Mesenchymal stem cell (in vitro differentiated cells and primary cell): ENCODE measurements at regions not wholly inside any gene's neighbourhood (a gene's known extent, or its start where the extent isn't known, plus 50 kb on each side); places are given as distances from the start of the nearest gene placed in this dataset.
A peak's percentile ranks its signal among the peaks of the same experiment; 100 is the strongest.

Experiments
- DNase-seq: peaks from one replicate; pipeline ENCODE4 v3.0.0-alpha.2; 2013
- H2AFZ ChIP-seq: one replicate; pipeline ENCODE4 v1.6.1; 2013; ENCODE audit warnings: low read depth, mild to moderate bottlenecking, control low read depth, inconsistent platforms, low read length, moderate library complexity
- H2AK5ac ChIP-seq: 2 replicates; pipeline ENCODE4 v1.6.1; 2013; ENCODE audit warnings: low read length, moderate library complexity, mild to moderate bottlenecking, inconsistent platforms; ENCODE audit not compliant: severe bottlenecking
- H2BK120ac ChIP-seq: one replicate; pipeline ENCODE4 v1.6.1; 2013; ENCODE audit warnings: low read depth, mild to moderate bottlenecking, inconsistent platforms, low read length, moderate library complexity
- H2BK12ac ChIP-seq, 2 experiments: one replicate each; pipeline ENCODE4 v1.6.1; 2013; ENCODE audit warnings: inconsistent platforms in 2 of 2, low read length in 2 of 2, mild to moderate bottlenecking in 2 of 2, moderate library complexity in 2 of 2, control low read depth in 1 of 2
- H2BK15ac ChIP-seq: one replicate; pipeline ENCODE4 v1.6.1; 2013; ENCODE audit warnings: mild to moderate bottlenecking, low read depth, inconsistent platforms; ENCODE audit not compliant: poor library complexity, severe bottlenecking
- H2BK5ac ChIP-seq: 2 replicates; pipeline ENCODE4 v1.6.1; 2013; ENCODE audit warnings: low read depth, mild to moderate bottlenecking, low read length, control low read depth, inconsistent platforms; ENCODE audit not compliant: poor library complexity, severe bottlenecking
- H3K14ac ChIP-seq, 2 experiments: one replicate each; pipeline ENCODE4 v1.6.1; 2013; ENCODE audit warnings: inconsistent platforms in 2 of 2, low read length in 2 of 2, control low read depth in 1 of 2, mild to moderate bottlenecking in 1 of 2, moderate library complexity in 1 of 2
- H3K18ac ChIP-seq, 2 experiments: one replicate each; pipeline ENCODE4 v1.6.1; 2013; ENCODE audit warnings: inconsistent platforms in 2 of 2, low read length in 2 of 2, control low read depth in 1 of 2, low read depth in 1 of 2, mild to moderate bottlenecking in 1 of 2
- H3K23ac ChIP-seq, 2 experiments: one replicate each; pipeline ENCODE4 v1.6.1; 2013; ENCODE audit warnings: inconsistent platforms in 2 of 2, low read length in 2 of 2, mild to moderate bottlenecking in 2 of 2, moderate library complexity in 2 of 2, control low read depth in 1 of 2
- H3K27ac ChIP-seq: 2 replicates; pipeline ENCODE4 v1.5.1; 2013; ENCODE audit warnings: mild to moderate bottlenecking, moderate library complexity, low read length, control low read depth, inconsistent platforms; ENCODE audit not compliant: poor library complexity, severe bottlenecking
- H3K27me3 ChIP-seq, 2 experiments: 2 replicates each; pipeline versions ENCODE4 v1.6.1 to v1.7.0; 2013; ENCODE audit warnings: low read length in 2 of 2, mild to moderate bottlenecking in 2 of 2, moderate library complexity in 2 of 2, control low read depth in 1 of 2, inconsistent platforms in 1 of 2; ENCODE audit not compliant: control insufficient read depth in 1 of 2, insufficient read depth in 1 of 2
- H3K36me3 ChIP-seq, 2 experiments: 2 replicates each; pipeline versions ENCODE4 v1.6.1 to v1.7.0; 2013; ENCODE audit warnings: low read length in 2 of 2, control low read depth in 1 of 2, inconsistent platforms in 1 of 2, low read depth in 1 of 2, mild to moderate bottlenecking in 1 of 2; ENCODE audit not compliant: insufficient read depth in 2 of 2, control insufficient read depth in 1 of 2
- H3K4ac ChIP-seq, 2 experiments: one replicate each; pipeline ENCODE4 v1.6.1; 2013; ENCODE audit warnings: inconsistent platforms in 2 of 2, low read length in 2 of 2, mild to moderate bottlenecking in 2 of 2, moderate library complexity in 2 of 2, control low read depth in 1 of 2, low read depth in 1 of 2
- H3K4me1 ChIP-seq: 2 replicates; pipeline ENCODE4 v1.6.1; 2013; ENCODE audit warnings: low read depth, low read length, control low read depth; ENCODE audit not compliant: control insufficient read depth, insufficient read depth
- H3K4me2 ChIP-seq: 2 replicates; pipeline ENCODE4 v1.6.1; 2013; ENCODE audit warnings: low read length, mild to moderate bottlenecking, inconsistent platforms; ENCODE audit not compliant: poor library complexity, severe bottlenecking
- H3K4me3 ChIP-seq, 2 experiments: 2 replicates each; pipeline versions ENCODE4 v1.5.1 to v1.7.0; 2013; ENCODE audit warnings: low read length in 2 of 2, mild to moderate bottlenecking in 2 of 2, control low read depth in 1 of 2, low read depth in 1 of 2; ENCODE audit not compliant: insufficient read depth in 1 of 2
- H3K79me1 ChIP-seq: replicated peaks from 2 replicates; pipeline ENCODE4 v1.6.1; 2013; ENCODE audit warnings: mild to moderate bottlenecking, control low read depth, low read length, inconsistent platforms; ENCODE audit not compliant: poor library complexity, severe bottlenecking
- H3K9ac ChIP-seq: 2 replicates; pipeline ENCODE4 v1.7.0; 2013; ENCODE audit warnings: mild to moderate bottlenecking, low read length, moderate library complexity
- H3K9me3 ChIP-seq: 2 replicates; pipeline ENCODE4 v1.7.0; 2013; ENCODE audit warnings: mild to moderate bottlenecking, low read length; ENCODE audit not compliant: control insufficient read depth
- H4K8ac ChIP-seq: one replicate; pipeline ENCODE4 v1.6.1; 2013; ENCODE audit warnings: inconsistent platforms, mild to moderate bottlenecking, low read length, moderate library complexity
- H4K91ac ChIP-seq: one replicate; pipeline ENCODE4 v1.6.1; 2013; ENCODE audit warnings: mild to moderate bottlenecking, low read length, inconsistent platforms
- WGBS: methylation state at CpG from one replicate; pipeline ENCODE4 v1.1.7; 2013; ENCODE audit warnings: mixed read lengths; 5-methylcytosine and 5-hydroxymethylcytosine counted together

DNA sequence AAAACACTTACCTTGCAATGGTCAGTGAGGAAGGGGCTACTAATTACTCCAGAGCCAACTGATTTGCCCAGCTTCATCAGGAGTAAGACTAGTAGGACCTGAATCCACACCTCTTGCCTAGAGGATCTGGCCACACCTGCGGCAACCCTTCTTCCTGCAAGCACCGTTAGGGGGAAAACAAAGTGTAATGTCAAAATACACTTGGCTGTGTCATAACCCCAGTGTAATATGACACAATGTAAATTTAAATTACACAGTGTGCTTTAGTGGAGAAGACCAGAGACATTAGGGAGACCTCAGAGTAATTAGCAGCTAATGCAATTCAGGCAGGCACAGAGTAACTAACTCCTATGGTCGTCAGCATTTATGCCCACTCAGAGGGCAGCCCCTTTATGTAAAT, 308.5 kb upstream of the ARRDC4 start:
- Histone ChIP-seq H3K4me2 (no peak overlapping the region), H4K91ac (no peak overlapping the region), H2BK12ac (no peak overlapping the region), H4K8ac (no peak overlapping the region), H2BK15ac (no peak overlapping the region), H3K9me3 (no peaks in the 10 kb centered on the region), H3K27me3 (peaks cover 3 to 4% of the 10 kb centered on the region in 2 experiments), H3K18ac (no peak overlapping the region), H3K23ac (no peak overlapping the region), H2BK120ac (no peak overlapping the region), H3K36me3 (no peaks in the 10 kb centered on the region), H3K9ac (no peak overlapping the region), H3K14ac (no peak overlapping the region), H3K27ac (no peak overlapping the region), H3K4ac (no peak overlapping the region), H3K4me3 (no peak overlapping the region), H2AFZ (no peak overlapping the region), H3K4me1 (peaks cover 2% of the 10 kb centered on the region), H3K79me1 (no peaks in the 10 kb centered on the region), H2AK5ac (no peak overlapping the region), H2BK5ac (no peak overlapping the region)
- no peak for DNase-seq
- WGBS: no CpG with 5 or more reads among the region's 3 CpGs

DNA sequence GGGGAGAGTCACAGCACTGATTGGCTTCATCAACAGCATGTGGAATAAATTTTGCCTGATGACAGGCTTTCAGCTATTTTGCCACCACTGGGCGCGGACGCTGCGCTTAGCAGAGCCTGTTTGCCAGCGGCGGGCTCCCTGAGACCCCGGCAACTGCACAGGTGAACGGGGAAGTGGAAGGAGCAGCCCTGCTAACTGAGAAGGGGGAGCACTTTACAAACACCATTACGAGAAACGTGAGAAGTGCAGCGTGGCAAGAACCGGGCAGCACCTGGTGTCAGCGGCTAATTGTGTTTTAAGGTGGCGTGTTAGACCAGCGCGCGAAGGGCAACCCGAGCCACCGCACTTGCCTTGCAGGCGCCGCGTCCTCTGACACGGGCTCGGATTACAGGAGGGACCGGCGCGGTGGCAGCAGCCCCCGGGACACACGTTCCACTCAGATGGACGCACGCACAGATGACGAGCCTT, 307.8 kb upstream of the ARRDC4 start:
- peak; percentile 2 for DNase-seq
- Histone ChIP-seq H2BK5ac (no peak overlapping the region), H2AFZ (peak overlapping the region; percentile 61), H4K91ac (no peak overlapping the region), H4K8ac (no peak overlapping the region), H3K9me3 (no peaks in the 10 kb centered on the region), H3K23ac (no peak overlapping the region), H3K4me1 (peaks cover 2% of the 10 kb centered on the region), H3K36me3 (no peaks in the 10 kb centered on the region), H2AK5ac (no peak overlapping the region), H2BK15ac (no peak overlapping the region), H3K18ac (no peak overlapping the region), H3K14ac (no peak overlapping the region), H3K79me1 (no peaks in the 10 kb centered on the region), H2BK12ac (no peak overlapping the region), H3K4ac (no peak overlapping the region), H3K9ac (no peak overlapping the region), H3K4me3 (no peak overlapping the region), H3K4me2 (no peak overlapping the region), H2BK120ac (no peak overlapping the region), H3K27ac (no peak overlapping the region), H3K27me3 (peaks cover 3 to 4% of the 10 kb centered on the region in 2 experiments)
- WGBS: 1% methylated on average over 32 of the region's 32 CpGs

DNA sequence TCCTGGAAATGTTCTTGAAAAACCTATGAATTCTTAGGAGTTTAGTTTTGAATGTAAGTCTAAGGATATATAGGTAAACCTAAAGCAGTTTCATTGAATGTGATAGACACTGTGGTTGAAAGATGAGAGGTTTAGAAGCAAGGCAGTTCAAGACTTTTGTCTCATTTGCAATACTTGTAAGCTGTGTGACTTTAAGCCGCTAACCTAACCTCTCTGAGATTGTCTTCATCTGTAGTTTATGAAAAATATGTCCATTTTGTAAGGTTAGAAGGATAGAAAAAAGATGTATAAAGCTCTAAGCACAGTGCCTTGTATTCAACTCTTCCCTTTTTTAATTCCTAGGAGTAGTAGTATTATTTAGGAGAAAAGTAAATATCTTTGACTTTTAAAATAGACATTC, 306.6 kb upstream of the ARRDC4 start:
- Histone ChIP-seq H2BK5ac (no peak overlapping the region), H3K4me3 (no peak overlapping the region), H3K4ac (no peak overlapping the region), H3K18ac (no peak overlapping the region), H4K91ac (no peak overlapping the region), H2BK120ac (no peak overlapping the region), H3K27ac (no peak overlapping the region), H2AFZ (no peak overlapping the region), H3K14ac (no peak overlapping the region), H2AK5ac (no peak overlapping the region), H2BK12ac (no peak overlapping the region), H3K9me3 (no peaks in the 10 kb centered on the region), H3K4me2 (no peak overlapping the region), H3K9ac (no peak overlapping the region), H4K8ac (no peak overlapping the region), H2BK15ac (no peak overlapping the region), H3K23ac (no peak overlapping the region), H3K36me3 (no peaks in the 10 kb centered on the region), H3K27me3 (peaks cover 3 to 4% of the 10 kb centered on the region in 2 experiments), H3K4me1 (peaks cover 2% of the 10 kb centered on the region), H3K79me1 (no peaks in the 10 kb centered on the region)
- WGBS: no CpG with 5 or more reads among the region's 1 CpG
- no peak for DNase-seq

DNA sequence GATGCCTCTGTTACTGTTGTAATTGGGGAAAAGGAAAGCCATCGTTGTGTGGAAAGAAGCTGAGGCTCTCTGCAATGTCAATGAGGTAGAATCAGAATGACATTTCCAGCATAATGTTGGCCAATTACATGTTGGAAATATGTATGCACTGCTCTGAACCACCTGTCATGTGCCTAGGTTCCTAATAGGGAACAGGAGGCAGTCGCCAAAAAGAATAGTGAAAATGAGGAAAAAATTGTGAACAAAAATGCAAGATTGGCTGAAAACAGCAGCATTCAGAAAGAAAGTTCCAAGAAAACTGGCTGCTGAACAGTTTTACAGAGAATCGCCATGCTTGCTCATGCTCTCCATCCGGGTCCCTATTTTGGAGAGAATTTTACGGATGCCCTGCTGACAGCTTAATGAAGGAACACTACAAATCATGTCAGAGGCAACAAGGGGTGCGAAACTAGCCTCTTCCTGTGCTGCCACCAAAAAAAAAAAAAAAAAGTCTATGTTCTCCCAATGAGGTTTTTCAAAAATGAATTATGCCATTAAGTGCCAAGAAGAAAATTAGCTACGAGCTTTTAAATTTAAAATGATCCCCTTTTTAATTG, 305.9 kb upstream of the ARRDC4 start:
- no peak overlapping the region for H3K14ac ChIP-seq
- H3K18ac ChIP-seq: no peak overlapping the region
- no peak overlapping the region for H2AK5ac ChIP-seq
- peaks cover 2% of the 10 kb centered on the region for H3K4me1 ChIP-seq
- no peak overlapping the region for H2BK12ac ChIP-seq
- no peak overlapping the region for H3K23ac ChIP-seq
- H2BK15ac ChIP-seq: no peak overlapping the region
- no peak for DNase-seq
- H2BK120ac ChIP-seq: no peak overlapping the region
- H3K9ac ChIP-seq: no peak overlapping the region
- peaks cover 3 to 4% of the 10 kb centered on the region in 2 experiments for H3K27me3 ChIP-seq
- no peaks in the 10 kb centered on the region for H3K36me3 ChIP-seq
- H3K4ac ChIP-seq: no peak overlapping the region
- no peak overlapping the region for H4K91ac ChIP-seq
- H2BK5ac ChIP-seq: no peak overlapping the region
- no peaks in the 10 kb centered on the region for H3K9me3 ChIP-seq
- H3K79me1 ChIP-seq: no peaks in the 10 kb centered on the region
- no peak overlapping the region for H3K4me2 ChIP-seq
- H3K4me3 ChIP-seq: no peak overlapping the region
- H2AFZ ChIP-seq: no peak overlapping the region
- WGBS: 38% methylated on average over 7 of the region's 7 CpGs
- no peak overlapping the region for H3K27ac ChIP-seq
- no peak overlapping the region for H4K8ac ChIP-seq
